CD4-positive, alpha-beta T cell treated with Interleukin-21 for 1 hour (primary cell): ENCODE measurements at regions not wholly inside any gene's neighbourhood (a gene's known extent, or its start where the extent isn't known, plus 50 kb on each side); places are given as distances from the start of the nearest gene placed in this dataset.
"Not testable (repeated sequence)": the region's sequence is repeated elsewhere in the genome, so short reads cannot be mapped to it uniquely, and the experiment has no call there.

Experiments used
- DNase-seq: peaks from one replicate; pipeline ENCODE4 v3.0.0-alpha.2; 2020

- DNase-seq: not testable (repeated sequence)
These were observed 119.8 kb upstream of the SPATA31A3 start for GRCh38 chr9:67112148-67112547.

GRCh38 chr9:67111733-67112132 lies 119.4 kb upstream of the SPATA31A3 start:
- DNase-seq: not testable (repeated sequence)

DNA sequence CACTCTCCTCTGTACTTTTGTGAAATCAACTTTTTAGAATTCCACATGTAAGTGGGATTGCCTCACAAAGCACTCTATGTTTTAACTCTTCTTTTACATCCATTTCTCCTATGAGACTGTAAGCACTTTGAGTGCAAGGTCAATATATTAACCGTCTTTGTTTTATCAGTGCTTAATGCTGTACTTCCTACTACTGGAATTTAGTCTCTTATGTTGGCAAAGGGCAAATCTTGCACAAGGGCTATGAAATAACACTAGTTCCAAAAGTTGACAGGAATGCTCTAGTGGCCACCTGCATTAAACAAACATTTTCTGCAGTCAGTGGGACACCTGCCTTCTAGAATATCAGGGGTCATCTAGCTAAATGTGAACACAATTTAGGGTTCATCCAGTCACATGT lies 117.5 kb upstream of the SPATA31A3 start:
- DNase-seq: not testable (repeated sequence)

GRCh38 chr9:67106659-67107058 lies 114.3 kb upstream of the SPATA31A3 start:
- DNase-seq: not testable (repeated sequence)

- DNase-seq: not testable (repeated sequence)
These were observed 110.3 kb upstream of the SPATA31A3 start for GRCh38 chr9:67102506-67103276.

DNA sequence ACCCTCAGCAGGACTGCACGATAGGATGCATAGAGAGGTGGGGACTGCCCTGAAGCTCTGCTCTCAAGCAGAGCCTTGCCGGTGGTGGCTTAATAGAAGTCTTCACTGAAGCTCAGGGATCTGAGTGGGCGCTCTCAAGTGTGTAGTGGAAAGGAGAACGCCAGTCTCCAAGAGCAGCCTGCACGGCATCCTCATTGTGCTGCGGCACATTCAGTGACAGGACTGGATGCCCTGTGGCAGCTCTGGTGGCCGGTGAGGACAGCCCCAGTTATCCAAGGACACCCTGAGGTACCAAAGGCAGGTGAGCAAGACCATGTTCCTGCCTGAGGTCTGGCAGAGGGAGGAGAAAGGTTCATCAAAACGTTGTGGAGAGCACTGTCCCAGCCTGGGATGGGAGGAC lies 98.8 kb upstream of the SPATA31A3 start:
- not testable (repeated sequence) for DNase-seq

DNA sequence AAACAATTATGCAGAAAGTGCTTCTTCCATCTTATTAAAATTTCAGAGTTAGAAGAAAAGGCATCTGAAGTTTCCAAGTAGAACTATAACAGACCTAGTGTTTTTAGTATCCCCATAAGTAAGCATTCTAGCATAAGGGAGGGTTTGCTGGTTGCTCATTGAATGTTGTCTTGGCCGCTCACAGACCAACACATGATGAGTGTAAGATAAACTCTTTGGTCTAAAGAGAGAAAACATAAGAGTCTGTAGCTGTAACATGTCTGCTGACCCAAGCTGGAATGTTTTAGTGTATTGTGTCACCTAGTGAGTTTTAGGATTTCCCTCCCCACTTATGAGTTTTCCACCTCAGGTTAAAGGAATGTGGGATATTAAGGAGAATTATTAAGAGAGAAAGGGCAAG lies 94.5 kb upstream of the SPATA31A3 start:
- DNase-seq: not testable (repeated sequence)

DNA sequence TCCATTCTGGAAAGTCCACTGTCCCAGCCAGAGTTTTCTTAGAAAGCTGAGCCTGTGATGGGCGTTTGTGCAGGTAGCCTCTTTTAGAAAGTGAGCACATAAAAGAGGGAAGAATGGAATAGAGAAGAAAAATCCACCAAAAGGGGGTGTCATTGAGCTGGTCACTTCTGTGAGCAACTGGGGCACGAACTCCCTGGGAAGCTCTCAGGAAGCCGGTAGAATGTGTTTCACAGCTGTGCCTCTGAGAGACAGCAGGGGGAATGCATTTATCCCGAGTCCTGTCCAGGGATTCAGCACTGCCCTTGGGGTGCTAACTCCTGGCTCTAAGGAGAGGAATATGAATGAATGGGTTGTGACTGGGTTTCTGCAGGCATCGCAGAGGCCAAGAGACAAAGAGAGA lies 73.8 kb upstream of the SPATA31A3 start:
- not testable (repeated sequence) for DNase-seq

DNA sequence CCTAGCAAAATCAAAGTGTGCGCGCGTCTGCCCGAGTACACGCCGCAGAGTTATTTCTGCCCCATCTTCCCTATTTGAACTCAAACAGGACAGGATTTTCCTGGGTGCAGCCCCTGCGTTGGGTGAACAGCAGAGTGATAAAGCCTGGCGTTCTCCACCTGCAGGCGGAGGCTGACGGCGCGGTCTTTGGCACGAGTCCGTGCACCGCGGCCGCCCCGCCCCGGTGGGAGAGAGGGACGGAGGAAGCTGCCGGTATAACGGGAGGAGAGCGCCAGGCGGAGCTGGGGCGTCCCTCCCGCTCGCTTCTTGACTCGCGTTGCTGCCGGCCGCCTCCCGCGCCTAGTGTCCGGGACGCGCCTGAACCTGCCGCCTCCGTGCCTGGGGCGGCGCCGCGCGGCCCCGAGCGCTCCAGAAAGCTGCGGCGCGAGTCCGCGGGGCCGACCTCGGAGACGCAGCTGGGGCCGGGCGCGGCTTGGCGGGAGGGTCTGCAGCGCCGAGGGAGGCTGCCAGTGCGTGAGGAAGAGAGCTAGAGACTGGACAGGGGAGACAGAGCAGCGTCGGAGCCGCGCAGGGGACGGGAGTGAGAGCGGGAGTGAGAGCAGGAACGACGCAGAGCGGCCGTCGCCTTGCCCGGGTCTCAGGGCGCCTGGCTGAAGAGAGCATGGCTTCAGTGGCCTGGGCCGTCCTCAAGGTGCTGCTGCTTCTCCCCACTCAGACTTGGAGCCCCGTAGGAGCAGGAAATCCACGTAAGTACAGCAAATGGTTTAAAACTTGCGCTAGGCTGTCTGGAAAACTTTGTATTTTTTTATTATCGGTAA lies 66.8 kb upstream of the SPATA31A3 start:
- not testable (repeated sequence) for DNase-seq
